Stimulated activated CD8-positive, alpha-beta memory T cell treated with anti-CD3 and anti-CD28 coated beads, Interleukin-4, amount 100 ng/mL, for 24 hours (primary cell): ENCODE measurements at regions not wholly inside any gene's neighbourhood (a gene's known extent, or its start where the extent isn't known, plus 50 kb on each side); places are given as distances from the start of the nearest gene placed in this dataset.
"Not testable (repeated sequence)": the region's sequence is repeated elsewhere in the genome, so short reads cannot be mapped to it uniquely, and the experiment has no call there.

Experiments
- DNase-seq: peaks from one replicate; pipeline ENCODE4 v3.0.0-alpha.2; 2020; ENCODE audit warnings: low read depth

GRCh38 chr2:137886083-137886831 is 78.0 kb upstream of the HNMT start:
- no peak for DNase-seq

- no peak for DNase-seq
These were observed 75.4 kb upstream of the HNMT start for GRCh38 chr2:137888845-137889244.

- no peak for DNase-seq
These were observed 71.5 kb upstream of the HNMT start for GRCh38 chr2:137892739-137893138.

GRCh38 chr2:137893145-137893544 is 71.1 kb upstream of the HNMT start:
- DNase-seq = no peak

- no peak for DNase-seq
These were observed 67.8 kb upstream of the HNMT start for GRCh38 chr2:137896467-137896866.

- DNase-seq = no peak
These were observed 67.2 kb upstream of the HNMT start for GRCh38 chr2:137897082-137897481.

GRCh38 chr2:137900421-137901141 is 63.7 kb upstream of the HNMT start:
- DNase-seq = no peak

GRCh38 chr2:137910641-137911040 is 53.6 kb upstream of the HNMT start:
- DNase-seq = no peak

GRCh38 chr2:137912371-137912770 is 51.9 kb upstream of the HNMT start:
- DNase-seq = no peak

- DNase-seq = no peak
These were observed 51.1 kb upstream of the HNMT start for GRCh38 chr2:137913169-137913568.

GRCh38 chr2:137913648-137914047 is 50.6 kb upstream of the HNMT start:
- DNase-seq = not testable (repeated sequence)
